Esophagus muscularis mucosa (tissue), 4 donors: ENCODE measurements at regions not wholly inside any gene's neighbourhood (a gene's known extent, or its start where the extent isn't known, plus 50 kb on each side); places are given as distances from the start of the nearest gene placed in this dataset.

Experiments
- DNase-seq: peaks from one replicate; pipeline ENCODE4 v3.0.0-alpha.2; 2017; ENCODE audit errors: extremely low spot score
- H3K27ac ChIP-seq, 4 donors: fragments of 200-600 bp; sonication (generic); replicated peaks in 1 of 4; 1 replicate in 3 of 4; 2 replicates in 1 of 4; pipeline ENCODE4 v1.5.1; 2016 to 2019; ENCODE audit warnings: mild to moderate bottlenecking in 1 of 4
- H3K27me3 ChIP-seq, 4 donors: fragments of 200-600 bp; sonication (generic); one replicate each; pipeline versions ENCODE4 v1.5.1 to v1.6.0; 2016 to 2019
- H3K36me3 ChIP-seq, 4 donors: fragments of 200-600 bp; sonication (generic); one replicate each; pipeline ENCODE4 v1.5.1; 2016 to 2019
- H3K4me1 ChIP-seq, 4 donors: fragments of 200-600 bp; sonication (generic); one replicate each; pipeline ENCODE4 v1.5.1; 2016 to 2019
- H3K4me3 ChIP-seq, 4 donors: fragments of 200-600 bp; sonication (generic); 1 replicate in 2 of 4; 2 replicates in 2 of 4; pipeline ENCODE4 v1.5.1; 2016 to 2019; ENCODE audit warnings: mild to moderate bottlenecking in 4 of 4, moderate library complexity in 1 of 4
- H3K9me3 ChIP-seq, 4 donors: fragments of 200-600 bp; sonication (generic); 1 replicate in 3 of 4; 2 replicates in 1 of 4; pipeline ENCODE4 v1.5.1; 2016 to 2019
- CTCF ChIP-seq, 3 experiments: fragments of 200-600 bp in 2 of 3; fragments of 450-650 bp in 1 of 3; sonication (generic) in 2 of 3; IDR thresholded peaks; one replicate each; pipeline ENCODE4 v1.5.1; 2017 to 2019; ENCODE audit warnings: antibody characterized with exemption in 3 of 3, mild to moderate bottlenecking in 2 of 3, moderate library complexity in 1 of 3
- EP300 ChIP-seq: sonication (generic); formaldehyde crosslinking; IDR thresholded peaks from one replicate; pipeline ENCODE4 v1.6.1; 2017; ENCODE audit warnings: antibody characterized with exemption
- POLR2A ChIP-seq: fragments of 450-650 bp; IDR thresholded peaks from one replicate; pipeline ENCODE4 v1.6.1; 2017; ENCODE audit warnings: antibody characterized with exemption, moderate library complexity, mild to moderate bottlenecking, low read depth
- POLR2AphosphoS5 ChIP-seq, 2 donors: sonication (generic); formaldehyde crosslinking; IDR thresholded peaks; one replicate each; pipeline ENCODE4 v1.6.1; 2017; ENCODE audit warnings: antibody characterized with exemption in 2 of 2
- WGBS: methylation state at CpG from one replicate; pipeline ENCODE4 v1.1.5; 2018; 5-methylcytosine and 5-hydroxymethylcytosine counted together
- intact Hi-C: fragments of 100-400 bp; cut with DNase I; formaldehyde crosslinking; loops from one replicate; pipeline ENCODE4 v1.15.1; 2023

GRCh38 chr2:146804288-146804687, 1040.5 kb upstream of the ACVR2A start:
- H3K9me3 ChIP-seq, result no peaks in the 10 kb centered on the region
- intact Hi-C loops, result no loop called here
- 80% methylated on average over 4 of the region's 4 CpGs for WGBS
- H3K36me3 ChIP-seq, result no peaks in the 10 kb centered on the region
- H3K27me3 ChIP-seq, result no peaks in the 10 kb centered on the region
- H3K4me1 ChIP-seq, result no peaks in the 10 kb centered on the region
- DNase-seq, result no peak
- no peak overlapping the region for H3K27ac ChIP-seq
- TF ChIP-seq EP300 (no peak), POLR2AphosphoS5 (IDR thresholded peaks at IDR 0.05) (no peak), CTCF (IDR thresholded peaks at IDR 0.05) (no peak), POLR2A (no peak)
- no peak overlapping the region for H3K4me3 ChIP-seq

GRCh38 chr2:146801886-146802285, 1042.9 kb upstream of the ACVR2A start:
- 78% methylated on average over 1 of the region's 1 CpG for WGBS

GRCh38 chr2:146786396-146786795, 1058.4 kb upstream of the ACVR2A start:
- H3K9me3 ChIP-seq, result peaks cover 0 to 14% (median 10%) of the 10 kb centered on the region in 4 donors
- DNase-seq, result no peak
- H3K27me3 ChIP-seq, result no peaks in the 10 kb centered on the region
- 39% methylated on average over 2 of the region's 2 CpGs for WGBS
- TF ChIP-seq CTCF (IDR thresholded peaks at IDR 0.05), result no peak
- TF ChIP-seq EP300, result no peak
- no peak for TF ChIP-seq POLR2AphosphoS5 (IDR thresholded peaks at IDR 0.05)
- no peak for TF ChIP-seq POLR2A
- peaks cover 0 to 12% (median 3%) of the 10 kb centered on the region in 4 donors for H3K4me1 ChIP-seq
- H3K36me3 ChIP-seq, result no peaks in the 10 kb centered on the region
- H3K4me3 ChIP-seq, result no peak overlapping the region
- H3K27ac ChIP-seq, result no peak overlapping the region
- intact Hi-C loops, result no loop called here

More at GRCh38 chr2:146801886-146802285, 1042.9 kb upstream of the ACVR2A start:
- no peak for DNase-seq
- intact Hi-C loops, result no loop called here
- Histone ChIP-seq H3K9me3 (no peaks in the 10 kb centered on the region), H3K4me3 (no peak overlapping the region), H3K27me3 (no peaks in the 10 kb centered on the region), H3K4me1 (no peaks in the 10 kb centered on the region), H3K27ac (no peak overlapping the region), H3K36me3 (no peaks in the 10 kb centered on the region)
- TF ChIP-seq CTCF (IDR thresholded peaks at IDR 0.05) (no peak), EP300 (no peak), POLR2A (no peak), POLR2AphosphoS5 (IDR thresholded peaks at IDR 0.05) (no peak)

GRCh38 chr2:146785101-146785500, 1059.7 kb upstream of the ACVR2A start:
- Histone ChIP-seq H3K4me1 (peaks cover 0 to 12% (median 3%) of the 10 kb centered on the region in 4 donors), H3K4me3 (no peak overlapping the region), H3K36me3 (no peaks in the 10 kb centered on the region), H3K9me3 (peaks cover 0 to 14% (median 10%) of the 10 kb centered on the region in 4 donors), H3K27ac (no peak overlapping the region), H3K27me3 (no peaks in the 10 kb centered on the region)
- intact Hi-C loops, result no loop called here
- no peak for DNase-seq
- TF ChIP-seq EP300, result no peak
- no peak for TF ChIP-seq CTCF (IDR thresholded peaks at IDR 0.05)
- TF ChIP-seq POLR2A, result no peak
- no peak for TF ChIP-seq POLR2AphosphoS5 (IDR thresholded peaks at IDR 0.05)

- Histone ChIP-seq H3K27me3 (no peaks in the 10 kb centered on the region), H3K27ac (no peak overlapping the region), H3K36me3 (no peaks in the 10 kb centered on the region), H3K4me1 (peaks cover 0 to 12% (median 3%) of the 10 kb centered on the region in 4 donors), H3K9me3 (peaks cover 0 to 11% (median 10%) of the 10 kb centered on the region in 4 donors), H3K4me3 (no peak overlapping the region)
- TF ChIP-seq CTCF (IDR thresholded peaks at IDR 0.05), result no peak
- no peak for TF ChIP-seq POLR2A
- TF ChIP-seq POLR2AphosphoS5 (IDR thresholded peaks at IDR 0.05), result no peak
- no peak for TF ChIP-seq EP300
- 79% methylated on average over 4 of the region's 4 CpGs for WGBS
- no peak for DNase-seq
- intact Hi-C loops, result no loop called here
Measured at GRCh38 chr2:146784602-146785001, 1060.2 kb upstream of the ACVR2A start.
